HG03432 (cell line): ENCODE measurements at regions not wholly inside any gene's neighbourhood (a gene's known extent, or its start where the extent isn't known, plus 50 kb on each side); places are given as distances from the start of the nearest gene placed in this dataset.
A peak's percentile ranks its signal among the peaks of the same experiment; 100 is the strongest.

Source experiments
- ATAC-seq: cut with Tn5 transposase; IDR thresholded peaks from one replicate; pipeline ENCODE4 v1.9.1; 2021; ENCODE audit warnings: mild to moderate bottlenecking, moderate library complexity; ENCODE audit not compliant: unreplicated experiment

DNA sequence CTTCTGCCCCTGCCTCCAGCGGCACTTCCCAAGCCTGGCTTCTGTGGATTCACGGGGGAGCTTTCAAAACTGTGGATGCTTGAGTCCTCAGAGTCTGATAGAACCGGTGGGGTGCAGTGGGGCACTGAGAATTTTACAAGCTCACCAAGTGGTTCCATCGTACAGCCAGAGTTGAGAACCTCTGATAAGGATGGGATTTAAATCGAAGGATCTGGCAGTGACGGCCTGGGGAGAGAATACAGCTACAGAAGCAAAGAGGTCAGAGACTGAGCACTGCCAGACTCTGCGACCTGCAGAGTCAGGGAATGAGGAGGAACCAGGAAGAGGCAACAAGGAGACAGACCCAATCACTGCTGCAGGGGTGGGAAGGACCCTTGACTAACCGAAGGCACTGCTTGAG lies 124.6 kb upstream of the BOD1 start:
- no peak for ATAC-seq

DNA sequence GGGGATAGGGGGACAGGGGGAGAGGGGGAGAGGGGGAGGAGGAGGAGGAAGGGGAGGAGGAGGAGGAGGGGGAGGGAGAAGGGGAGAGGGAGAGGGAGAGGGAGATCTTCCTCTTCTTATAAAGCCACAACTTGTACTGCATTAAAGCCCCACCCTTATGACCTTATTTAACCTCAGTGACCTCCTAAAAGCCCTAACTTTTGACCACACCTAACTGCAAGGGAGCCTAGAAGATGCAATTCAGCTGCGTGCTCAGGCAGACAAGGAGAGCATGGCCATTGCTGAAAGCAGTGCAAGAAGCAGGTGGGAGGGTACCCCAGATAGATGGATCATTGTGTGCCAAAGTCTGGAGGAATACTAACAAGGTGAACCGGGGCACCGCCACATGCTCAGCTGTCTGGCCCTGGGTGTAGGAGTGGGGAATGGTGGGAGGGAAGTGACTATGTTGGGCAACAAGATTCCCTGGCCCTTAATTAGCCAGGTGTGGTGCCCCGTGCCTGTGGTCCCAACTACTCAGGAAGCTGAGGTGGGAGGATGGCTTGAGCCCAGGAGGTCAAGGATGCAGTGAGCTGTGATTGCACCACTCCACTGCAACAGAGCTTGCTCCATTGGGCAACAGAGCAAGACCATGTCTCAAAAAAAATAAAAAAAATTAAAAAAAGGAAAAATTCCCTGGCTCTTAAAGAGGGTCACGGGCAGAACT lies 125.4 kb upstream of the BOD1 start:
- ATAC-seq: peak; percentile 9

DNA sequence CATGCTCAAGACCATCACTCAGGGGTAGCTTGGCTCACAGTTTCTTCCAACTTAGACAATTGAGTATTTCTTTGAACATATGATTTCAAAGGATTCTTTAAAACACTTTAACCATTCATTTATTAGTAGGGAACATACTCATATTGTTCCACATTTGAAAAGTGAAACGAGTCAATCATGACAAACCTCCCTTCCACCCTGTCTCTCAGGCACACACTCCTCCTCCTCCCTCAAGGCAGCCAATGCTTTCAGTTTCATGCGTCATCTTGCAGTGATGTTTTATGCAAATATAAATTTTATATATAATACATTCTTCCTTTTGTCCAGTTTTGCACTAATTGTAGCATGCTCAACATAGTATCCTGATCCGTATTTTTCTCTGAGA lies 126.0 kb upstream of the BOD1 start:
- peak; percentile 71 for ATAC-seq

DNA sequence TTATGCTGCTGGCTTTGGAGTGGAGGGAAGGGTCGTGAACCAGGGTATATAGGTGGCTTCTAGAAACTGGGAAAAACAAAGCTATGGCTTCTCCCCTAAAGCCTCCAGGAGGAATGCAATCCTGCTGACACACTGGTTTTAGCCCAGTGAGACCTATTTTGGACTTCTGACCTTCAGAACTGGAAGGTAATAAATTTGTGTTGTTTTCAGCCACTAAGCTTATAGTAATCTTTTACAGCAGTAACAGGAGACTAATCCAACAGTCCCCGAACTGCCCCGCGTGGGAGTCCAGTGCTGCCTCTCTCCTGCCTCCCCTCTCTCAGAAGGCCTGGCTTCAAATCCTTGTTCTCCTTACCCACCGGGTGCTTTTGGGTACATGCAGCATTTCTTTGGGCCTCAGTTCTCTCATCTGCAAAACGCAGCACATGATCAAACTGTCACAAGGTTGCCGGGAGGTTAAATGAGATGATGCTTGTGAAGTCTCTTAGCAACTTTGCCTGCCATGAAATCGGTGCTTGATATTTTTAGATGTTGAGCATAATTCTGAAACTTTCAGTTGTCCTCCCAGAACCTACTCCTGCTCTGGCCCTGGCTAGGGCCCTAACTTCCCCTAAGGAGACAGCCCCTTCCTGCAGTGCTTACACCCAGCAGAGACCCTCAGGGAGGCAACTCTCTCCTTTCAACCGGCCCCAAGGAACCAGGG lies 127.3 kb upstream of the BOD1 start:
- peak; percentile 46 for ATAC-seq

DNA sequence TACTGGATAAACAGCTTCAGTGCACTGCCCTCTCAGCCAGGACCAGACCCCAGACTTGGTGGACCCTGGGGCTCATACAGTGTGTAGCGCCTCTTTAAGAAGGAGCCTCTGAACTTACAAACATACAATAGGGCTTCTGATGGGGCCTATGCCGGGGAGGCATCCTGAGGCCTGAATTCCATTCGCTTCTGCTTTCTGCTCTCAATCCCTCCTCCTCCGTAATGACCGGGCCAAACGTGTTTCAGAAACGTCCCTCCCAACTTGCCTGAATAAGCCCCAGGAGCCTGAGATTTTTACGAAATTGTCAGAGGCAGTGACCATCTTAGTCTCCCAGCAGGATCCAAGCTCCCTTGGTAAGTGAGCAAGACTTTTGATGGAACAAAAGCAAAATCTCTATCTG lies 128.1 kb upstream of the BOD1 start:
- ATAC-seq: no peak

DNA sequence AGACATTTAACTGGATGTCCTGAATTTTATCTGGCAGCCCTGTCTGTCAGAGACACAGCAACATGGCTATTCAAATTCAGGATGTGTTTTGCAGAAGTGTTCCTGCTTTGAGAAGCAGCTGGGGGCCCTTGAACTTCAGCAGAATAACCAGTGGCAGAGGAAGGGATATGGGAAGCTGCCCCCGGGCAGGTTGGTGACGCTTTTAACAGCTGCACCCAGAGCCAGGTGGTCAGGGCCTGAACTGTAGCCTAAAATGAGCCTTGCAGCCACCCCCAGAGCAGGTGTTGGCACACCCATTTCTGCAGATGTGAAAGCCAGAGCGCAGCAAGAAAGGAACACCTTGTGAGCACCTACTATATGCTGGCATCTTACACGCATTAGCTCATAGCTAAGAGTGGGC lies 128.7 kb upstream of the BOD1 start:
- peak; percentile 40 for ATAC-seq

DNA sequence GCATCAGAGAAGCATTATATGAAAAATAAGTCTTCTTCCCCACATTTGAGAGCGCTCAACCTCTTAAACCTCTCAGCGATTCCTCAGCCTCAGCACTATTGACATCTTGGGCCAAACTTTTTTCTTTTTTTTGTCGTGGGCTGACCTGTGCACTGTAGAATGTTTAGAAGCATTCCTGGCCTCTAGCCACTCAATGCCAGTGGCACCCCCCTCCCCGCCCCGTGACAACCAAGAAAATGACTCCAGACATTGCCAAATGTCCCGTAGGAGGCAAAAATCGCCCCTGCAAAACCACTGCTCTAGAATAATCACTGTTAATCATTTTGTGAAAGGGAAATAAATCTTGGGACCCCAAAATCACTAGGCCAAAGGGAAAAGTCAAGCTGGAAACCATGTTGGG lies 129.1 kb upstream of the BOD1 start:
- no peak for ATAC-seq

DNA sequence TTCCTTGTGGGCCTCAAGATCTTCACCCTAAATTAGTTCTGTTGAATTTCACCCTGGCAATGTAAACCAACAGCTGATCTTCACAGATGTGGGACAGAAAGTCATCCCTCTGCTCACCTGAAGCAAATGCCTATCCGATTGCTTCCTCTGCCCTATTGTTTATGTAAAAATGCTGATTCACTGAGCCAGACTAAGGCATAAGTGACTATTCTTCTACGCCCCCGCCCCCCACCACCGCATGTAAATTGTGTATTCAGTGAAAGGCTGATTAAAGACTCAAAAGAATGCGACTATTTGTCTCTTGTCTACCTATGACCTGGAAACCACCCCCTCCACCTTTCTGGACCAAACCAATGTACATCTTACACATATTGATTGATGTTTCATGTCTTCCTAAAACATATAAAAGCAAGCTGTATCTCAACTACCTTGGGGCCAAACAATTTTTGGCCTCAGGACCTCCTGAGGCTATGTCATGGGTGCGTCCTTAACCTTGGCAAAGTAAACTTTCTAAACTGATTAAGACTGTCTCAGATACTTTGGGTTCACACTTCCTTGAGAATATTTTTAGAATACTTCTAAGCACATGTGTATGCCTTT lies 129.7 kb upstream of the BOD1 start:
- ATAC-seq: no peak

DNA sequence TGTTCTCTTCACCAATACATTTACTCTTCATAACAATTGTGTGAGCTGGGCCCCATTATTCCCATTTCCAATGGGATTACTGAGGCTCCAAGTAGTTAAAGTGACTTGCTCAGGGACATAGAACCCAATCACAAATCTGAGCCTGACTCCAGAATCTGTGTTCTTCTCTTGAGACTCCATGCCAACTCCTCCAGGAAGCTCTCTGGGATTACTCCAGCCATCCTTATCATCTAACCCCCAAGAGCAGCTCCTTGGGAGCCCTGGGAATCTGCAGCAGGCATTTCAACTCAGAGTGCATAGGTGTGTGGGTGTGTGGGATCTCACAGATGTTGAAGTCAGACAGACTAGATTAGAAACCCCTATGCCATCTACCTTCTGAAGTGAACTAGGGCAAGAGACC lies 131.4 kb upstream of the BOD1 start:
- ATAC-seq: no peak

DNA sequence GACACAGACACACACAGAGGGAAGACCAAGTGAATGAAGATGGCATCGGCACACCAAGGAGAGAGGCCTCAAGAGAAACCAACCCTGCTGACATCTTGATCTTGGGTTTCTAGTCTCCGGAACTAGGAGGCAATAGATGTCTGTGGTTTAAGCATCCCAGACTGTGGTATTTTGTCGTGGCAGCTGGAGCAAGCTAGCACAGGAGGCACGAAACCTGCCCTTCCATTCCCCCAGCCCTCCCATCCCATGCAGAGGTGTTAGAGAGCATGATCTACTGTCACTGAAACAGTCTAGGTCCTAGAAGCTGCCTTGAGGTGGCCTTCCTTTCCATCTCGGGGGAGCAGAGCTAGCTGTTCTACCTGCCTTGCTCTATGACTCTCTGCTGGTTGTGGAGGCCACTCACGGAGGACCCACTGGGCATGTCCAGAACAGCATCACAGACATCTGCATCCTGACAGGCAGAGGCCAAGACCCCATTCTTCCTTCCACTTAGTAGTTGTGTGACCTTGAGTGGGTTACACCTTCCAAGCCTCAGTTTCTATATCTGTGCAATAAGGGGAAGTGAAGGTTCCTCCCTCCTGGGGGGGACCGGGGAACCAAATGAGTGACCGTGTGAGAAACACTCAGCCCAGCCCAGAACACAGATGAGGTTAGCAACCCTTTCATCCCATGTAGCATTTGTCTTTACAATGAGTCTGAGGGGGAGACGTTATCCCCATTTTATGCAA lies 134.3 kb upstream of the BOD1 start:
- no peak for ATAC-seq

DNA sequence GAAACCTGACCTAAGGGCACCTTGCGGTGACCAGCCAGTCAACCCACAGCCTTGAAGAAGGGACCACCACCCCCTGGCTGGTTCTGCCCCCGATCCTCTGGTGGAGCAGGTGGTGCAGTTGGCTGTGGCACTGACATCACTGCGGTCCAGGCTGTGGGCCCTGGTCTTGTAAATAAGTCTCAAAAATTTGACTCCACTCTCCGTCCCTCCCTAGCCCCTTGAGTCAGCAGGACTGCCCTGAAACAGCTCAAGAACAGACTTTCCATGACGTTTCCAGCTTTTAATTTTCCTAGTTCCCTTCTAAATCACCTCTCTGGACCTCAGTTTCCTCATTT lies 134.8 kb upstream of the BOD1 start:
- no peak for ATAC-seq

DNA sequence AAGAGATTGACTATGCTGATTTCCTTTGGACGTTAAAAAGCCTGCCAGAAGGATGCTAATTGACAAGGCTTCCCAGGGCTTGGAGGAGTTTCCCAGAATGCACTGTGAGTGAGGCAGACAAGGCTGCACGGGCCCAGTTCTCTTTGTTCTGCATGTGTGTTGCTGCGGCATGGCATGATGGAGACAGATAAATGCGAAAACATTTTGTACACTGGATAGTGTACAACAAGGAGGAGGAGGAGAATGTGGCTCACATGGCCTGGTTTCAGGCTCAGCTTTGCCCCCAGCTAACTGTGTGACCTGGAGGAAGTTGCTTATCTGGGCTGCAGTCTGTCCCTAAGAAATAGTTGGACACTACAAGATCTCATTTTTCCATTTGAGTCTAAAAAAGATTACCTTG lies 135.5 kb upstream of the CPEB4 start:
- ATAC-seq: no peak

DNA sequence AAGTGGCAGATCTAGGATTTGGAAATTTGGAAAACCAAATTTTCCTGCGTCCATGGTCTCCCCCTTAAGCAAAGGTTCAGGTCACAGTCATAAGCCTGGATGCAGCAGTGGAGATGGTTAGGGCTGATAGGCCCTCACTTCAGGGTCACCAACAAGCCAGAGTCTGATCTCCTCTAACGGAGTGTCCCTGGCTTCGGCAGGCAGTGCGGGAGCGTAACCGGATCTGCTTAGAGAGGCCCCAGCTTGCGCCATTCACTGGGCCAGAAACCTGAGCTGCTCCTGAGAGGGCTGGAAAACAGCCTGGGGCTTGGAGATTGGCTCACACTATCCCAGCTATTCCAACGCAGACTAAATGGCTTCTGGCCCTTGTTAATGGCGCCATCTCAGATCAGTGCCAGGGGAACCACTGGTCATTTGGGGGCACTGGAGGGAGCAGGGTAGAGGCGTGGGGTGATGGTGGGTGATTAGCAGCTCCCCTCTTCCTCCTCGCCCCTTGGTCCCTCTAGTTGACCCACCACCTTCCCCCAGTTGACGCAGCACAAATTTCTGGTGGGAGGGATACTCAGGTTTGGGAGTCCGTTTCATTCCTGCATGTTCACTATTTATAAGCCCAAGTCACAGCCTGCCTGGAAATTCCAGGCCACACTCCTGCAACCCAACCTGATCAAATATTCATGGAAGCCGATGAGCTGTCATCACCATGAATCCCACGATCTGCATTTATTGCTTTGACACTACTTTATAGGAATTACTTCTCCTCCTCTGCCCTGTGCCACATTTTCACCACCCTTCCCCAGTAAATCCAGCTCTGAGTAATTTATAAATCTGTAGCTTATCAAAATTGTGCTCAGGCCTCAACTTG lies 134.6 kb upstream of the CPEB4 start:
- ATAC-seq: no peak

DNA sequence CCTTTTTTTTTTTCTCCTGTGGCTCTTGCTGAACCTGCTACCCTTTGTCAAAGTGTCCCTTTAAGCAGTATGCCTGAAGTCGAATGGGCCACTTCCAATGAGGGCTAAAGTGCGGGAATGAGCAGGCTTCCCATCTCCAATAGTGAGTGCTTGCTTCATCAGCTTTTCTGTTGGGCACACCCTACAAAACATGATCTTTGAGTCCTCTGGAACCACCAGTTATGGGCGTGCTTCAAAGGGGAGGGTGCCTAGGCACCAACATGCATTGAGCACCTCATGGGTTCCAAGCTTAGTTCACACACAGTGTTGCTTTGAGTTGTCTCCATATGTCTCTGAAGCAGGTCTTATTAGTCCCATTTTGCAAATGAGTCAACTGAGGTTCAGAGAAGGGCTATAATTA lies 132.8 kb upstream of the CPEB4 start:
- no peak for ATAC-seq

DNA sequence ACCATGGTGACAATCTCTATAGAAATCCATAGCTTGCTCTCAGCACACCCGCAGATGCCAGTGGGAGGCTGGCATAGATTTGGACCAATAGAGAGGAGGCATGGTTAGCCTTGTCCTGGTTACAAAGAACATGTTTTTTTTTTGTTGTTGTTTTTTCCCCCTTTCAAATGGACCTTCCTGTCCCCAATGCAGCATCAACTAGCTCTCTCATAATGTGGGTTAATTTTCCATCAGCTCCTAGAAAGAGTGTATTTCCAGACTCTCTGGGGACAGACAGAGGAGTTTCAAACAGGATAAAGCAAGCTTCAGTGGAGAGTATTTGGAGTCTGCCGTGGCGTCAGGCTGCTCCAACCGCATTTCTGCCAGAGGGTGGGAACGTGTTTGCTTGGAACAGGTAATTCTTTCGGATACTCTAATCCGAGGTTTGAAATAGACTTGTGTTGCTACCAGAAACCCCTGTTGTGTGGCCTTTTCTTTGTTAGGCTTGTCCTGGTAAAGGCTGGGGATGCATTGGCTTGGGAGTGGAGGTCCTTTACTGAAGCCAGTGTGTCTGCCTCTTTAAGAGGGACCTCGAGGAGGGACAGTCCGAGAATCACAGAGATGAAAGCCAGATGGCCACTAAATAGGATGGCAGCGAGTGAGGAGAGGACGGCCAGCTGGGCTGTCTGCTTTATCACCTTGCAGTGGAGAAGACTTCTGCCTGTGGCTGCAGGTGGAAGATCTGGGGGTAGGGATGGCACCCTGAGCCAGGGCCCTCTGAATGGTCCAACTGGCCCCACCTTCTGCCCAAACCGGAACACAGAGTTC lies 130.5 kb upstream of the CPEB4 start:
- no peak for ATAC-seq

DNA sequence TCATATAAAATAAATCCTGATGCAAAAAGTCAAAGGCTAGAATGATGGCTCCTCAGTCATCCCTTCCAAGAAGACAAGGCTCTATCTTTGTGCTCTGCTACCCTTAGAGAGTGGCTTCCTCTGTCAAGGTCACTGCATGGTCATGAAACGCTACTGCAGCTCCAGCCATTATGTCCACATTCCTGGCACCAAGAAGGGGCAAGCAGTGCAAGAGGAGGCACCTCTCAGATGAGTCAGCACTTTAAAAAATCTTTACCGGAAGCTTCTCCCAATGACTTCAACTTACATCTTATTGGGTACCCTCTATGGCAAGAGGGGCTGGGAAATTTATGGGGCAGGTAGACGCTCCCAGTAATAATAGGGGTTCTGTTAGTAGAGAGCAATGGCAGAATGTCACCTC lies 129.5 kb upstream of the CPEB4 start:
- ATAC-seq: no peak

DNA sequence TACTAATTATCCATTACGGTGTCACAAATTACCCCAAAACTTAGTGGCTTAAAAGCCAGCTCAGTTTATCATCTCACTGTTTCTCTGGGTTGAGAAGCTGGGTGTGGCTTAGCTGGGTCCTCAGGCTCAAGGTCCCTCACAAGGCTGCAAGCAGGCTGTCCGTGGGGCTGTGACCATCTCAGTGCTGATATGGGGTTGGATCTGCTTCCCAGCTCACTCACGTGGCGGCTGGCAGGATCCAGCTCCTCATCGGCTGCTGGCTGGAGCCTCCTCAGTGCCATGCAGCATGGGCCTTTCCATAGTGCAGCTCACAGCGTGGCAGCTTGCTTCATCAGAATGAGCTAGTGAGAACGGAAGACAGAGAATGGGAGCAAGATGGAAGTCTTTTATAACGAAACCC lies 128.5 kb upstream of the CPEB4 start:
- ATAC-seq: no peak

DNA sequence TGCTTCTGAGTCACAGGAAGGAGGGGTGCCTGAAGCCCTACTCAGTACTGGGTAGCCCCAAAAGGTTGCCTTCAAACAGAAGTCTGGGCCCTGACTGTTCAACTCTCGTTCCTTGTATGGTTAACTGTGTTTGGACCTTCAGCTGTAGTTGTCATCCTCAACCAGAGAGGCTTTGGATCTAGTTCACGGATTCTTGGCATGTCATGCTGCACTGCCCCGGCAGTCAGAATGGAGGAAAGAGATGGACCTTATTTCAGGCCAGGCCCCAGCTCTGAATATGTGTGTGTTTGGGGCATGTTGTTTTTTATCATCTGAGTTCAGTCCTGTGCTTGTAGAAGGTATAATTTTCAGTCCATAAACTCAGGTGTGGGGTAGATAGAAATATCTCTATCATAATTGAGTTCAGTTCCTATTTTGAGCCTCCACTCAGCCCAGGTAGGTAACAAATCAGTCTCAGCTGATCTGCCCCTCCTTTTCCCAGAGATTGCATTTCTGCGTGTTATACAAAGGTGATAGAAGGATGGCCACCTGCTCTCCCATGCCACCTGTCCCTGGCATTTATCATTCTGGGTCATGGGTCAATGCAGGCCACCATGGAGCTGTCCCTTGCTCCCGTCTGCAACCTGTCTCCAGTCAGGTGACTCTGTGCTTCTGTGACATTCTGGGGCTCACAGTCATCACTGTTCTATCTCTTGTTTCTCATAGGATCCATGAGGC lies 127.5 kb upstream of the CPEB4 start:
- ATAC-seq: no peak

DNA sequence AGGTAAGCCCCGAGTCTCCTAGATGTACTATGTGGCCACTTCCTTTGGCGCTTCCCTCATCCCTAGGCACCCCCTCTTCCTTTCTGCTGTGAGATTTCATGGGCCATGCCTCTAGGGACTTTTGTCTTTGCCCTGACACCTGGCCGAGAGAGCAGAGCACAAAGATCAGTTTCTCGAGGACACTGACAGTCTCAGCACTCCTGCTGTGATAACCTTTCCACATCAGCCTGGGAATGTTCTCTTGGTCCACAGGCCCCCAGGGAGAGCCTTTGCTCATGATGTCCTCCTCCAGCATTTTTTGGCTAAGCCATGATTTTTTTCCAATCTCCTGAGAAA lies 127.0 kb upstream of the CPEB4 start:
- ATAC-seq: no peak

DNA sequence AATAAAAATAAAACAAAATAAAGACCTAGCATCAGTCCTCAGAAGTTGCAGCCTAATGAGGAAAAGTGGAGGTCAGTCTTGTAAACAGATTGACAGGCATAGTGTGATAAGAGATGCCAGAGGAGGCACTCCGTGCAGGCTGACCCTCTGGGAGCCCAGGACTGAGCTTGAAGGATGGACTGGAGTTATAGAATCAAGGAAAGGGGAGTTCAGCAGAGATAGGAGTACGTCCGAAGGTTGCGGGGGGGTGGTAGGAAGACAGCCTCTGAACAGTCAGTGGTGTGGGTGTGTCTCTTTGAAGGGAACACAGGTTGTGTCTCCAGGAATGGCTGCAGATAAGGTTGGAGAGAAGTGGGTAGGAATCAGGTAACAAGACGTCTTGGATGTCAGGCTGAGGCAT lies 126.1 kb upstream of the CPEB4 start:
- no peak for ATAC-seq
